ENCODE measurements at regions not wholly inside any gene's neighbourhood (a gene's known extent, or its start where the extent isn't known, plus 50 kb on each side); places are given as distances from the start of the nearest gene placed in this dataset.
"Not testable (repeated sequence)": the region's sequence is repeated elsewhere in the genome, so short reads cannot be mapped to it uniquely, and the experiment has no call there.

- TF ChIP-seq, protein P1, sequence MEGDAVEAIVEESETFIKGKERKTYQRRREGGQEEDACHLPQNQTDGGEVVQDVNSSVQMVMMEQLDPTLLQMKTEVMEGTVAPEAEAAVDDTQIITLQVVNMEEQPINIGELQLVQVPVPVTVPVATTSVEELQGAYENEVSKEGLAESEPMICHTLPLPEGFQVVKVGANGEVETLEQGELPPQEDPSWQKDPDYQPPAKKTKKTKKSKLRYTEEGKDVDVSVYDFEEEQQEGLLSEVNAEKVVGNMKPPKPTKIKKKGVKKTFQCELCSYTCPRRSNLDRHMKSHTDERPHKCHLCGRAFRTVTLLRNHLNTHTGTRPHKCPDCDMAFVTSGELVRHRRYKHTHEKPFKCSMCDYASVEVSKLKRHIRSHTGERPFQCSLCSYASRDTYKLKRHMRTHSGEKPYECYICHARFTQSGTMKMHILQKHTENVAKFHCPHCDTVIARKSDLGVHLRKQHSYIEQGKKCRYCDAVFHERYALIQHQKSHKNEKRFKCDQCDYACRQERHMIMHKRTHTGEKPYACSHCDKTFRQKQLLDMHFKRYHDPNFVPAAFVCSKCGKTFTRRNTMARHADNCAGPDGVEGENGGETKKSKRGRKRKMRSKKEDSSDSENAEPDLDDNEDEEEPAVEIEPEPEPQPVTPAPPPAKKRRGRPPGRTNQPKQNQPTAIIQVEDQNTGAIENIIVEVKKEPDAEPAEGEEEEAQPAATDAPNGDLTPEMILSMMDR (IDR thresholded peaks at IDR 0.05; ENCODE audit: insufficient read depth, low read length, missing control alignments), result no peak
- DNase-seq (ENCODE audit: low read depth, low spot score), result no peak
- no peak overlapping the region for H3K4me3 ChIP-seq (ENCODE audit: low read depth, low read length)
- CTCF ChIA-PET, result no interaction called here
- POLR2A ChIA-PET, result no interaction called here
Observed at GRCh38 chr9:106478727-106479126, 384.2 kb upstream of the ZNF462 start.

DNA sequence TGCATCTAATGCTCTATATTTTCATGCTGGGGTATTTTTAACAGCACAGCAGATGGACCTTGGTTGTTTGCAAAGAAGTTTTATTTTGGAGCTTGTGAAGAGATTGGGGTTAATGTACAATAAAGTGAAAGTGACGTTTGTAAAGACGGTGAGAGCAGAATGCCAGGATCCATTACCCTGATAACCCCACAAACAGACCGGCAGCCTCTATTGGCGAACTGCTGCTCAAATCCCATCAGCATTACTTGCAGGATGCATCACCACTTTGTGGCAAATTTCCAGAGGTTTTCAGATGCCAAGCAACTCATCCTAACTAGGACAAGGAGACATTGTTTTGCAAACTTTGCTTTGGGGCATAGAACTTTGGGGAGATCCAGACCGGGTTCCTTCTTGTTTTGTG is 383.3 kb upstream of the ZNF462 start:
- H3K4me3 ChIP-seq (ENCODE audit: low read depth, low read length), result no peak overlapping the region
- TF ChIP-seq, protein P1 (IDR thresholded peaks at IDR 0.05; ENCODE audit: insufficient read depth, low read length, missing control alignments), result no peak
- CTCF ChIA-PET, result no interaction called here
- POLR2A ChIA-PET, result no interaction called here
- no peak for DNase-seq (ENCODE audit: low read depth, low spot score)

- CTCF ChIA-PET, result no interaction called here
- H3K4me3 ChIP-seq (ENCODE audit: low read depth, low read length), result no peak overlapping the region
- DNase-seq (ENCODE audit: low read depth, low spot score), result no peak
- POLR2A ChIA-PET, result no interaction called here
- TF ChIP-seq, protein P1 (IDR thresholded peaks at IDR 0.05; ENCODE audit: insufficient read depth, low read length, missing control alignments), result no peak
Observed at GRCh38 chr9:106481013-106481609, 381.9 kb upstream of the ZNF462 start.

DNA sequence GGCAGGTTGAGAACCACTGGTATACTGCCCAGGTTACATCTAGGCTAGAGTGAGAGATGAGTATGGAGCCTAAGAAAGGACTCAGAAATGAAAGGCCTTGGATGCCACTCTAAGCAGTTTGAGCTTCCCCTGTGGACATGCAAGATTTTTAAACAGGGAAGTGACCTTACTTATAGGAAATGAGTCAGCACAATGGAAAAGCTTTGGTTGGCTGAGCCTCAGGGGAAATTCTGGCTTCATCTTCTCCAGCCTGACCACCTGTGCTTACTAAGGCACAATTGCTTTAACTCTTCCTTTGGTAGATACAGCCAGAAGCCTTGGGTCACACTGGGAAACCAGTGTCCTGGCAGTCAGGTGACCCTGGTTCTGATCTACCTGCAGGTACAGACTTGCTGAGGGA is 380.2 kb upstream of the ZNF462 start:
- H3K4me3 ChIP-seq (ENCODE audit: low read depth, low read length), result no peak overlapping the region
- no peak for DNase-seq (ENCODE audit: low read depth, low spot score)
- CTCF ChIA-PET, result no interaction called here
- TF ChIP-seq, protein P1 (IDR thresholded peaks at IDR 0.05; ENCODE audit: insufficient read depth, low read length, missing control alignments), result no peak
- POLR2A ChIA-PET, result no interaction called here

- TF ChIP-seq, protein P1 (IDR thresholded peaks at IDR 0.05; ENCODE audit: insufficient read depth, low read length, missing control alignments), result no peak
Observed at GRCh38 chr9:106486685-106487084, 376.3 kb upstream of the ZNF462 start.

DNA sequence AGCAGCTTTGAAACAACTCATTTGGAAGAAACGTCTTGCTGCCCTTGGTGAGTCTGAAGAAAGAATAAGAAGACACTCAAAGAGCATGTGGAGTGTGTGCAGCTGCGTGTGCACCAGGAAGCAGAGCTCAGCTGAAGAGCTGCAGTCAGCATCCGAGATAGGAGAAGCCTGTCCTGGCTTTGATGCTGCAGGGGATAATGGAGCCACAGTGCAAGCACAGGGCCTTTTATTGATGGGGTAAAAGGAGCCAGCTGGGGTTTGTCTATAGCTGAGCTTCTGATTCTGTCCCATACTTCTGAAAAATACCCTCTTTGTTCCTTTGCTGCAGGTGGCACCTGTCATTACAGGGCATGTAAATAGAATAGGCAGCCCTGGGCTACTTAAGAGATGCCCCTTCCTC is 375.7 kb upstream of the ZNF462 start:
- TF ChIP-seq, protein P1 (IDR thresholded peaks at IDR 0.05; ENCODE audit: insufficient read depth, low read length, missing control alignments), result no peak
- ChIA-PET POLR2A (no interaction called here), CTCF (no interaction called here)
- H3K4me3 ChIP-seq (ENCODE audit: low read depth, low read length), result no peak overlapping the region
- no peak for DNase-seq (ENCODE audit: low read depth, low spot score)

More at GRCh38 chr9:106486685-106487084, 376.3 kb upstream of the ZNF462 start:
- H3K4me3 ChIP-seq (ENCODE audit: low read depth, low read length), result no peak overlapping the region
- POLR2A ChIA-PET, result no interaction called here
- no peak for DNase-seq (ENCODE audit: low read depth, low spot score)
- CTCF ChIA-PET, result no interaction called here

GRCh38 chr9:106492126-106492525 is 370.8 kb upstream of the ZNF462 start:
- POLR2A ChIA-PET; H3K4me3 ChIP-seq (ENCODE audit: low read depth, low read length); DNase-seq (ENCODE audit: low read depth, low spot score); CTCF ChIA-PET: not testable (repeated sequence)
